ENCODE measurements at regions not wholly inside any gene's neighbourhood (a gene's known extent, or its start where the extent isn't known, plus 50 kb on each side); places are given as distances from the start of the nearest gene placed in this dataset.

- no peak for DNase-seq
Measured at GRCh38 chr3:168624892-168625448, 529.2 kb upstream of the GOLIM4 start.

- DNase-seq, result no peak
Measured at GRCh38 chr3:168624195-168624594, 528.5 kb upstream of the GOLIM4 start.

GRCh38 chr3:168622795-168623194 is 527.1 kb upstream of the GOLIM4 start:
- no peak for DNase-seq

GRCh38 chr3:168620854-168621253 is 525.1 kb upstream of the GOLIM4 start:
- no peak for DNase-seq

- DNase-seq, result no peak
Measured at GRCh38 chr3:168618827-168619470, 523.2 kb upstream of the GOLIM4 start.

- DNase-seq, result no peak
Measured at GRCh38 chr3:168617658-168618057, 521.9 kb upstream of the GOLIM4 start.

GRCh38 chr3:168616915-168617314 is 521.2 kb upstream of the GOLIM4 start:
- DNase-seq, result no peak

GRCh38 chr3:168615493-168616020 is 519.8 kb upstream of the GOLIM4 start:
- DNase-seq, result no peak

GRCh38 chr3:168613151-168613550 is 517.4 kb upstream of the GOLIM4 start:
- DNase-seq, result no peak

GRCh38 chr3:168612671-168613070 is 516.9 kb upstream of the GOLIM4 start:
- DNase-seq, result no peak

- DNase-seq, result no peak
Measured at GRCh38 chr3:168611826-168612225, 516.1 kb upstream of the GOLIM4 start.

GRCh38 chr3:168608926-168609325 is 513.2 kb upstream of the GOLIM4 start:
- DNase-seq, result no peak

GRCh38 chr3:168604767-168605166 is 509.0 kb upstream of the GOLIM4 start:
- no peak for DNase-seq

GRCh38 chr3:168598250-168598649 is 502.5 kb upstream of the GOLIM4 start:
- DNase-seq, result no peak

- no peak for DNase-seq
Measured at GRCh38 chr3:168596175-168596823, 500.6 kb upstream of the GOLIM4 start.

GRCh38 chr3:168591587-168591986 is 495.9 kb upstream of the GOLIM4 start:
- no peak for DNase-seq

- DNase-seq, result no peak
Measured at GRCh38 chr3:168589376-168589775, 493.7 kb upstream of the GOLIM4 start.

GRCh38 chr3:168585544-168585943 is 489.8 kb upstream of the GOLIM4 start:
- no peak for DNase-seq

GRCh38 chr3:168583977-168584376 is 488.3 kb upstream of the GOLIM4 start:
- DNase-seq, result no peak

GRCh38 chr3:168582503-168582902 is 486.8 kb upstream of the GOLIM4 start:
- no peak for DNase-seq

GRCh38 chr3:168581771-168582225 is 486.1 kb upstream of the GOLIM4 start:
- no peak for DNase-seq

- no peak for DNase-seq
Measured at GRCh38 chr3:168579010-168579409, 483.3 kb upstream of the GOLIM4 start.

GRCh38 chr3:168575750-168576149 is 480.0 kb upstream of the GOLIM4 start:
- no peak for DNase-seq

GRCh38 chr3:168574455-168575158 is 478.9 kb upstream of the GOLIM4 start:
- DNase-seq, result no peak

Measured in NCI-H1417 treated with DMSO at 0.1 percent for 48 hours (cell line).